ENCODE measurements at regions not wholly inside any gene's neighbourhood (a gene's known extent, or its start where the extent isn't known, plus 50 kb on each side); places are given as distances from the start of the nearest gene placed in this dataset.

DNA sequence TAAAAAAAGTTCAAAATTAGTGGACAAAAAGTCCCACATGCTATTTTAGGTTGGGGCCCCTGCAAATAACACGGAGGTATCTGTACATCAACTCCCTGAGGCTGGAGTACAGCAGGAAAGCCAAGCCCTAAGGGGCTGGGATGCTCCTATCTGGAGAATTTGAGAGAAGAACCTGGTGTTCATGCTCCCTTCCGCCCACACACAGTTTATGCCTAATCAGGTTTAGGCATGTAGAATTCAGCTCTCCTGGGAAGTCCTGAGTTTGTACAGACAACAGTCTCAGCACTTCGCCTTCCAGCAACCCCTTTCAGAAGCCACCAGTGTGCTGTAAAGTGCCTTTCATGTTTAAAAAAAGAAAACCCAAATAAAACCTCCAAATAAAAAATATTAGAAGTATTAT is 237.3 kb upstream of the GRIP1 start:
- ChIA-PET CTCF (no interaction called here), POLR2A (no interaction called here)
- peaks cover 2% of the 10 kb centered on the region for H3K4me1 Mint-ChIP-seq
- no peaks in the 10 kb centered on the region for H3K36me3 Mint-ChIP-seq (ENCODE audit: low read depth)
- H3K27ac Mint-ChIP-seq, result no peak overlapping the region
- H3K4me3 Mint-ChIP-seq, result no peak overlapping the region
- H3K27me3 Mint-ChIP-seq, result no peaks in the 10 kb centered on the region
- peaks cover 2% of the 10 kb centered on the region for H3K9me3 Mint-ChIP-seq
- no peak for DNase-seq

DNA sequence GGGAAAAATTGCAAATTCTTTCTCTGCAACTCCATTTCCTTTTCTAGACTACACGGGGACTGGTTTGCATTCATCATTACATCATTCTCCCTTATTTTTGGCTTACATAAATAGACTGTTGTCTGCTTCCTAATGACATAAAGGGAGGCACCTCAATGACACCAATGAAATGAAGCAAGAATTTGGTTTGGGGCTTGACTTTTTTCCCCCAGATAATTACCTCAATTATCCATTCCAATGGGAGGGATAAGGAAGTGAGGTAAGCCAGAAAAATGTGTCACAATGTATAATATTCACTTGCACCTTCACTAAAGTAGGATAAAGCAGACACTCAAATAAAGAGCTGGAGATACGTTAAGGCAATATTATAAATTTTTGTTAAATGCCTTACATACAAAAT is 240.6 kb upstream of the GRIP1 start:
- Mint-ChIP-seq H3K4me1 (peaks cover 2% of the 10 kb centered on the region), H3K36me3 (ENCODE audit: low read depth) (no peaks in the 10 kb centered on the region), H3K27me3 (peaks cover 2% of the 10 kb centered on the region), H3K4me3 (no peak overlapping the region), H3K9me3 (no peaks in the 10 kb centered on the region), H3K27ac (no peak overlapping the region)
- ChIA-PET CTCF (interaction anchor here (1.2 kb wide), 1 partner anchor 9 kb away, joined by 4 read pairs; no protein-coding TSS in a partner anchor), POLR2A (no interaction called here)
- no peak for DNase-seq

GRCh38 chr12:66920205-66920604 is 241.3 kb upstream of the GRIP1 start:
- no peak overlapping the region for H3K4me3 Mint-ChIP-seq
- H3K9me3 Mint-ChIP-seq, result no peaks in the 10 kb centered on the region
- no peak for DNase-seq
- no peak overlapping the region for H3K27ac Mint-ChIP-seq
- peaks cover 5% of the 10 kb centered on the region for H3K4me1 Mint-ChIP-seq
- peaks cover 2% of the 10 kb centered on the region for H3K27me3 Mint-ChIP-seq
- POLR2A ChIA-PET, result no interaction called here
- H3K36me3 Mint-ChIP-seq (ENCODE audit: low read depth), result no peaks in the 10 kb centered on the region
- CTCF ChIA-PET, result interaction anchor here (1.2 kb wide), 1 partner anchor 9 kb away, joined by 4 read pairs; no protein-coding TSS in a partner anchor

DNA sequence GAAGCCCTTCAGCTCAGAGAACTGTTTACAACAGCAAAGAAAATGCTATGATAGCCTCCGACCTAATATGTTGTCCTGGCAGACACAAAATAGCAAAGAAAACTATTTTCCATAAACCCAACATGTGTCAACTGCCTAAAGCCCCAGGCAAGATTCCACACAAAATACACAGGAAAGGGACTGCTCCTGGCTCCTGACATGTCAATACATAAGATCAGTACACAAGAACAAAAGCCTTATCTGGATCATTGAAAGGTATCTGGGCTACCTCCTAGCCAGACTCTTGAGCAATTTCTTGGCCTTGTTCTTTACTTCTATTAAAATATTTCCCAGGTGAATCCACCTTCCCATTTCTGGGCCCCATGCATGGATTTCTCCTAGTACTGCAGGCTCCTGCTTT is 242.3 kb upstream of the GRIP1 start:
- Mint-ChIP-seq H3K36me3 (ENCODE audit: low read depth) (no peaks in the 10 kb centered on the region), H3K27me3 (peaks cover 2% of the 10 kb centered on the region), H3K4me3 (no peak overlapping the region), H3K9me3 (no peaks in the 10 kb centered on the region), H3K27ac (no peak overlapping the region), H3K4me1 (peaks cover 7% of the 10 kb centered on the region)
- no peak for DNase-seq
- ChIA-PET CTCF (interaction anchor here (1.2 kb wide), 1 partner anchor 348 kb away, joined by 3 read pairs; the partner anchor contains the start of gene CAND1), POLR2A (no interaction called here)

- DNase-seq, result no peak
- Mint-ChIP-seq H3K4me3 (no peak overlapping the region), H3K9me3 (no peaks in the 10 kb centered on the region), H3K36me3 (ENCODE audit: low read depth) (no peaks in the 10 kb centered on the region), H3K27ac (no peak overlapping the region), H3K4me1 (peaks cover 14% of the 10 kb centered on the region), H3K27me3 (peaks cover 9% of the 10 kb centered on the region)
- ChIA-PET CTCF (no interaction called here), POLR2A (no interaction called here)
These were observed 246.2 kb upstream of the GRIP1 start for GRCh38 chr12:66925083-66925482.

- ChIA-PET CTCF (interaction anchor here (0.5 kb wide), 1 partner anchor 204 kb away, joined by 3 read pairs; no protein-coding TSS in a partner anchor), POLR2A (no interaction called here)
- Mint-ChIP-seq H3K9me3 (peaks cover 3% of the 10 kb centered on the region), H3K27ac (no peak overlapping the region), H3K27me3 (peaks cover 18% of the 10 kb centered on the region), H3K4me1 (peaks cover 12% of the 10 kb centered on the region), H3K36me3 (ENCODE audit: low read depth) (no peaks in the 10 kb centered on the region), H3K4me3 (no peak overlapping the region)
- no peak for DNase-seq
These were observed 250.2 kb upstream of the GRIP1 start for GRCh38 chr12:66929121-66929520.

DNA sequence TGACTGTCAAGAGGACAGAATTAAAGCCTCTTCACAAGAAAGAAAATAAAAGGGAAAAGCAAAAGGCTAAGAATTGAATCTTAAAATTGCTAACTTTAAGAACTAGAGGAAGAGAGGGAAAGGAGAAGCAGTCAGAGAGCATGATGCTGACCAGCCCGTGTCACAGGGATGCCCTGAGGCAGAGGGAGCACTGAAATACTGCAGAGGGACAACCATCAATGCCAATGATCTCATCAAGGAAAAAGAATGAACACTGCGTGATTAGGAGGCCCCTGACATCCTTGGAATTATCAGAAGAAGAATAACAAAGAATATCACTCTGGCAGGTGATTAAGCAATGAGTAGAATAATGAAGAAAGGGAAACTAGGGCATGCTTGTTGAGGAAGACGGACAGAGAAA is 252.2 kb upstream of the GRIP1 start:
- DNase-seq, result no peak
- ChIA-PET POLR2A (no interaction called here), CTCF (no interaction called here)
- H3K36me3 Mint-ChIP-seq (ENCODE audit: low read depth), result no peaks in the 10 kb centered on the region
- no peak overlapping the region for H3K27ac Mint-ChIP-seq
- no peak overlapping the region for H3K4me3 Mint-ChIP-seq
- peaks cover 3% of the 10 kb centered on the region for H3K9me3 Mint-ChIP-seq
- peaks cover 19% of the 10 kb centered on the region for H3K27me3 Mint-ChIP-seq
- H3K4me1 Mint-ChIP-seq, result peaks cover 7% of the 10 kb centered on the region

GRCh38 chr12:66932126-66932525 is 253.2 kb upstream of the GRIP1 start:
- Mint-ChIP-seq H3K27ac (no peak overlapping the region), H3K27me3 (peaks cover 19% of the 10 kb centered on the region), H3K4me3 (no peak overlapping the region), H3K36me3 (ENCODE audit: low read depth) (no peaks in the 10 kb centered on the region), H3K9me3 (peaks cover 3% of the 10 kb centered on the region), H3K4me1 (peaks cover 7% of the 10 kb centered on the region)
- DNase-seq, result no peak
- CTCF ChIA-PET, result no interaction called here
- POLR2A ChIA-PET, result no interaction called here

GRCh38 chr12:66934302-66935062 is 255.6 kb upstream of the GRIP1 start:
- peaks cover 3% of the 10 kb centered on the region for H3K9me3 Mint-ChIP-seq
- no peak for DNase-seq
- H3K27me3 Mint-ChIP-seq, result peaks cover 13% of the 10 kb centered on the region
- CTCF ChIA-PET, result no interaction called here
- no peaks in the 10 kb centered on the region for H3K36me3 Mint-ChIP-seq (ENCODE audit: low read depth)
- POLR2A ChIA-PET, result no interaction called here
- no peak overlapping the region for H3K27ac Mint-ChIP-seq
- peaks cover under 1% of the 10 kb centered on the region for H3K4me1 Mint-ChIP-seq
- no peak overlapping the region for H3K4me3 Mint-ChIP-seq

- CTCF ChIA-PET, result no interaction called here
- H3K4me3 Mint-ChIP-seq, result no peak overlapping the region
- DNase-seq, result no peak
- no peaks in the 10 kb centered on the region for H3K4me1 Mint-ChIP-seq
- POLR2A ChIA-PET, result no interaction called here
- H3K36me3 Mint-ChIP-seq (ENCODE audit: low read depth), result no peaks in the 10 kb centered on the region
- no peaks in the 10 kb centered on the region for H3K9me3 Mint-ChIP-seq
- no peak overlapping the region for H3K27ac Mint-ChIP-seq
- H3K27me3 Mint-ChIP-seq, result no peaks in the 10 kb centered on the region
These were observed 262.3 kb upstream of the GRIP1 start for GRCh38 chr12:66941150-66941549.

GRCh38 chr12:66942741-66943465 is 264.0 kb upstream of the GRIP1 start:
- DNase-seq, result no peak
- no peak overlapping the region for H3K27ac Mint-ChIP-seq
- ChIA-PET POLR2A (no interaction called here), CTCF (interaction anchor here (0.6 kb wide), 1 partner anchor 410 kb away, joined by 5 read pairs; no protein-coding TSS in a partner anchor)
- no peaks in the 10 kb centered on the region for H3K4me1 Mint-ChIP-seq
- H3K4me3 Mint-ChIP-seq, result no peak overlapping the region
- H3K27me3 Mint-ChIP-seq, result no peaks in the 10 kb centered on the region
- no peaks in the 10 kb centered on the region for H3K36me3 Mint-ChIP-seq (ENCODE audit: low read depth)
- H3K9me3 Mint-ChIP-seq, result no peaks in the 10 kb centered on the region

DNA sequence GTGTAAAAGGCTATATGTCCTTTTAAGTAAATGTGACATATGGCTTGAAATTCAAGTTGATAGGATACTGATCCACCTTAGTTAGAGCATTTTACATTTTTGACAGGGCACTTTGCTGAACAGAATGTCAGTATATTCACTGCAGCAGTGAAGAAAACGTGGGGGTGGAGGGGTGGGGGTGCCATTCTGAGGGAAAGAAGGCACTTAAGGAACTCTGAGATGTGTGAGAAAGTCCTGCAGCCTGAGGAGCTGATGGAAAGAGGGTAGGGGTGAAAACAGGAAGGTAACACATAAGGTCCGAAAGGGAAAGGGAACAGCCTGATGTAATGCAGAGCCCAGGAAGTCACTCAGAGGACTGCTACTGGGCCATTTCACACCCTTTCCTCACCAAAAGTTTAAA is 265.5 kb upstream of the GRIP1 start:
- ChIA-PET POLR2A (no interaction called here), CTCF (no interaction called here)
- Mint-ChIP-seq H3K27ac (no peak overlapping the region), H3K36me3 (ENCODE audit: low read depth) (no peaks in the 10 kb centered on the region), H3K4me1 (no peaks in the 10 kb centered on the region), H3K9me3 (no peaks in the 10 kb centered on the region), H3K27me3 (no peaks in the 10 kb centered on the region), H3K4me3 (no peak overlapping the region)
- DNase-seq, result no peak

DNA sequence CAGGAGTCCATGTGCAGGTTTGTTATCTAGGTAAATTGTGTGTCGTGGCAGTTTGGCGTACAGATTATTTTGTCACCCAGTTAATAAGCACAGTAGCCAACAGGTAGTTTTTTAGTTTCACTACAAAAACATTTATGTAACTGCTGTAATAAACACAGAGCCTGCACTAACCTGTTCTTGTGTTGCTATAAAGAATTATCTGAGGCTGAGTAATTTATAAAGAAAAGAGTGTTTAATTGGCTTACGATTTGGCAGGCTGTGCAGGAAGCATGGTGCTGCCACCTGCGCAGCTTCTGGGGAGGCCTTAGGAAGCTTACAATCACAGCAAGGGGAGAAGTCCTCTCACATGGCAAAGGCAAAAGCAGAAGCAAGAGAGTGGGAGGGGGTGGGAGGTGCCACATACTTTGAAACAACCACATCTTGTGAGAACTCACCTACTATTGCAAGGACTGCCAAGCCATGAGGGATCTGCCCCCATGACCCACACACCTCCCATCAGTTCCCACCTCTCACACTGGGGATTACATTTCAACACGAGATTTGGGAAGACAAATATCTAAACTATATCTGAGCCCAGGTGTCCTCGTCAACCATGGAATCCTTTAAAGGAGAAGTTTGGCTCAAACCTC is 266.4 kb upstream of the GRIP1 start:
- H3K4me3 Mint-ChIP-seq, result no peak overlapping the region
- POLR2A ChIA-PET, result no interaction called here
- no peaks in the 10 kb centered on the region for H3K27me3 Mint-ChIP-seq
- H3K9me3 Mint-ChIP-seq, result no peaks in the 10 kb centered on the region
- CTCF ChIA-PET, result no interaction called here
- no peak overlapping the region for H3K27ac Mint-ChIP-seq
- no peaks in the 10 kb centered on the region for H3K4me1 Mint-ChIP-seq
- DNase-seq, result no peak
- H3K36me3 Mint-ChIP-seq (ENCODE audit: low read depth), result no peaks in the 10 kb centered on the region

Data from activated CD4-positive, alpha-beta T cell treated with anti-CD3 and anti-CD28 coated beads, Interleukin-2, amount 10 ng/mL, durations not matched to agents 7 days and 5 days (primary cell).